GM21360 (cell line): ENCODE measurements at regions not wholly inside any gene's neighbourhood (a gene's known extent, or its start where the extent isn't known, plus 50 kb on each side); places are given as distances from the start of the nearest gene placed in this dataset.

Experiments used
- ATAC-seq: cut with Tn5 transposase; IDR thresholded peaks from one replicate; pipeline ENCODE4 v1.9.1; 2021; ENCODE audit warnings: mild to moderate bottlenecking, moderate library complexity; ENCODE audit not compliant: unreplicated experiment

GRCh38 chr1:55955016-55955621 is 624.2 kb downstream of the PLPP3 start:
- no peak for ATAC-seq

GRCh38 chr1:55951291-55951690 is 628.1 kb downstream of the PLPP3 start:
- ATAC-seq = no peak

GRCh38 chr1:55947446-55947845 is 631.9 kb downstream of the PLPP3 start:
- no peak for ATAC-seq

- ATAC-seq = no peak
Measured at GRCh38 chr1:55943721-55944435, 635.5 kb downstream of the PLPP3 start.

DNA sequence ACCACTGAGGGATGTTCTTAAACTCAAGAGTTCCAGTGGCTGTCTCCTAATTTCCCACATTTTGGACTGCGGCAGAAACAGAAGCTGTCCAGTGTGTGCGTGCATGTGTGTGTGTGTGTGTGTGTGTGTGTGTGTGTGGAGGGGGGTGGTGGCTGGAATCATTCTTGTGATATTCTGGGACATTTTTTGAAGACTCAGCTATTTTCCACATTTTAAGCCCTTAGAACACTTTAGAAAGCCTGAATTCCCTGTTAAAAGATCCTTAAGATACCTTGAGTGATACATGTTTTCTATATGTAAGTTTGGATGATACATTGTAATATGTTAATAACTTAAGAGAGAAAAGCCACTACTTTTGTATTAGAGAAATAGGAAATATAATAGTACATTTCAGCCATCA is 636.4 kb downstream of the PLPP3 start:
- ATAC-seq = no peak

- ATAC-seq = no peak
Measured at GRCh38 chr1:55939866-55940265, 639.5 kb downstream of the PLPP3 start.

DNA sequence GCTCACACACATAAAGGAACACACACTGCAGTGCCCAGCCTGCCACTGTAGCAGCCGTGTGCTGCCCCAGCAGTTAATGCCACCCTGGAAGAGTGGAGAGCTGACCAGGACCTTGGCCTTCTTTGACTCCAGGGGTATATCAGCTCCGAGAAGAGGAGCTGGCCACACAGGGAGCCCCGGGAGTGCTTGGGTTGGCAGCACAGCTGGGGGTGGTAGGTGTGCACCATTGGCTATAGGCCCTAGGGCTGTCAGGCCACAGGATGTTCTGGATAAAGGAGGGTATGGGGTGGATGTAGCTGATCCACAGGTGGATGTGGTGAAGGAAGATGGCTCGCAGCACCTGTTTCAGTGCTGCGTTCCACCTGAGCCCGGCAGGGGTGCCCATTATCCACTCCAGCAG is 640.5 kb downstream of the PLPP3 start:
- no peak for ATAC-seq

GRCh38 chr1:55938376-55938850 is 641.0 kb downstream of the PLPP3 start:
- no peak for ATAC-seq

GRCh38 chr1:55937840-55938375 is 641.5 kb downstream of the PLPP3 start:
- ATAC-seq = no peak

DNA sequence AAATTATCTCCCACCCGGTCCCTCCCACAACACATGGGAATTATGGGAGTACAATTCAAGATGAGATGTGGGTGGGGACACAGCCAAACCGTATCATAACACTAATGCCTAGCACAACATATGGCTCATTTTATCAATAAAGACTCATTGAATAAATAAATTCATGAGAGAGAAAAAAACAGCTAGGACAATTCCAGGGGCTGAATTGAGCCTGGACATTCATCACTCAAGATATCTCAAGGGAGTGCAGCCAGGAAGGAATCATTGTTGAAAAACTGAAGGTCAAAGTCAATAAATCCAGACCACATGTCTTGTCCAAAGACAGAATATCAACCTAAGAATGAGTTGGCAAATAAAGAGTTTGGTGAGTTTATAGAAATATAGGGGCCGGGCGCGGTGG is 644.1 kb downstream of the PLPP3 start:
- ATAC-seq = no peak

GRCh38 chr1:55932402-55932801 is 647.0 kb downstream of the PLPP3 start:
- no peak for ATAC-seq

GRCh38 chr1:55931081-55931940 is 648.1 kb downstream of the PLPP3 start:
- ATAC-seq = no peak

- no peak for ATAC-seq
Measured at GRCh38 chr1:55929652-55930051, 649.7 kb downstream of the PLPP3 start.

DNA sequence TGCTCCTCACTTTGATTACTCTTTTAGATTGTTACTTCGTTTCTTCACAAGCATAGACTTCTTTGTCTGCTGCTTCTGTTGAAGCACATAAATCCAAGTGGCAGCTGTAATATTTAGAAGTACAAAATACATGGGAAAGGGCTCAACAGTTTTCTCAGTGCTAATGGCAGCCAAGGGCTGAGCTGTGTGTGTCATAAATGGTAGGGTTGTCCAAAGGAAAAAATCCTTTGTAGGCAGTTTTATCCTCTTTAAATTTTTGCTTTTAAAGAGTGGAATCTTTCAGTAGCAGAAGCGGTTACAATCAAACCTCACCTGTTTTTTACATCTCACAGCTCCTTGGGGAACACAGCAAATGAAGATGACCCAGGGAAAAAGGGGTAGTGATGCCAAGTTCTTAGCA is 650.8 kb downstream of the PLPP3 start:
- no peak for ATAC-seq

GRCh38 chr1:55927702-55928290 is 651.6 kb downstream of the PLPP3 start:
- ATAC-seq = no peak

DNA sequence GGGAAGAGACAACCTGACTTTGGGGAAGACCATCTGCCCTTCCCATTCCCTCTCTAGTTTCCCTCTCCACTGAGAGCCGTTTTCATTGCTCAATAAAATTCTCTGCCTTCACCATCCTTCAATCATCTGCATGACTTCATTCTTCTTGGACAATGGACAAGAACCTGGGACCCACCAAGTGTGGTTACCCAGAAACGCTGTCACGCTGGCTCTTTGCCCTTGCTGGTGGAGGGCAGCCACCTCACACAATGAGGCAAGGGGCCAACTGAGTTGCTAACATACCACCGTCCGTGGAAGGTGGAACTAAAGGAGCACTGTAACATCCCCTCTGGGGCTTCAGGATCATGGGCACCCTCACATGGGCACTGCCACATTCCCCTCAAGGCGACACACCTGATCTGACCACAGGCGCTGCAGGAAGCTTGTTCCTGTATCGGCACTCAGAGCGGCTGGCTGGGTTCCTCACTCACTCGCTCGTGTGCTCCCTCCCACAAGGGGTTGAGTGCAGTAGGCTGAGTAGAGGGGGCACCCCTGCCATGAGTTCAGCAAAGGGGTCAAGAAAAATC is 652.4 kb downstream of the PLPP3 start:
- ATAC-seq = no peak

- no peak for ATAC-seq
Measured at GRCh38 chr1:55916907-55917306, 662.5 kb downstream of the PLPP3 start.

- ATAC-seq = no peak
Measured at GRCh38 chr1:55916481-55916880, 662.9 kb downstream of the PLPP3 start.

DNA sequence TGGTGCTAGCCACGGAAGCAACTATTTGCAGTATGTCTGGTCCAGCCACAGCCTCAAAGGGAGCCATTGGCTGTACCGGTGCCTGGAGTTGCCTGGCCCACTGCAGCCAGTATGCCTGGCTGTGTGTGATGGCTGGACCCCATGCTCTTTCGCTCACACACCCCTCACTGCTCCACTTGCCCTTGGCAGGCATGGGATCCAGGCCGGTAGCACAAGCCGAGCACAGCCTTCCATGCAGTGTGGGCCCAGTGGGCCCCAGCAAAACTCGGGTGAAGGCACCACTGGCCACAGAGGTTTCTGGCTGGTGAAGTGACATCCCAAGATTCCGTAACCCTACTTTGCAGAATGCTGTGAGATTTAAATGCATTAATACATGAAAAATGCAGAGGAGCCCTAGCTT is 665.8 kb downstream of the PLPP3 start:
- ATAC-seq = no peak

DNA sequence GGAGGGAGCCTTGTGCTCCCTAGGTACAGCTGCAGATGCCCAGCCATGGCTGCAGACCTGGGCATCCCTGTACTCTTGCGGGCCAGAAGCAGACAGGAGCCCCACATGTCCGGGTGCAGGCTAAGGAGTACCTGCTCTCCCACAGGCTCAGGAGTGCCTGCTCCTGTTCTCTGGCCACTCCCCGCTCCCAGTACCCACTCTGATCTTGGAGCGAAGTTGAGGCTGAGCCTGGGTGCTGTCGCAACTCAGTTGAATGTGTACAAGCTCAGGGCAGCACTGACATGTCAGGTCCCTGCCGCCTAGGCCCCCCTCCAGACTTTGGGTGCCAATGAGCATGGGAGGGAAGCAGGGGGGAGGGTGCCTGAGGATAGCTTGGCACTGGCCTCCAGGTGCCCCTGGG is 666.9 kb downstream of the PLPP3 start:
- ATAC-seq = no peak

DNA sequence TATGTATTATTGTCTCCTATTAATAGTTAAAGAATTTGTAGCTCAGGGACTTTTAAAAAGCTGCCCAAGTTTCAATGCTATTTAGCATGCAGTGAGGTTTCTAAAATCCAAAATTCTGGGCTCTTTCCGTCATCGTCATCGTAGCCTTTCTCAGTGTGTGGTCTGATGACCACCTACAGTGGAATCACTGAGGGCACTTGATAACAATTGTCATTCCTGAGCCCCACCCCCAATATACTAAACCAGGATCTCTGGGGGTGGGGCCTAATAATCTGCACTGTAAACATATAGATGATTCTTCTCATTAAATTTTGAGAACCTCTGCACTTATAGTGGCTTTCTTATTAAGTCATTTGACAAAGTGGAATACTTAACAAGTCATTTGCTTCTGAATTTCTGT is 674.8 kb downstream of the PLPP3 start:
- no peak for ATAC-seq
